ENCODE measurements at regions not wholly inside any gene's neighbourhood (a gene's known extent, or its start where the extent isn't known, plus 50 kb on each side); places are given as distances from the start of the nearest gene placed in this dataset.

DNA sequence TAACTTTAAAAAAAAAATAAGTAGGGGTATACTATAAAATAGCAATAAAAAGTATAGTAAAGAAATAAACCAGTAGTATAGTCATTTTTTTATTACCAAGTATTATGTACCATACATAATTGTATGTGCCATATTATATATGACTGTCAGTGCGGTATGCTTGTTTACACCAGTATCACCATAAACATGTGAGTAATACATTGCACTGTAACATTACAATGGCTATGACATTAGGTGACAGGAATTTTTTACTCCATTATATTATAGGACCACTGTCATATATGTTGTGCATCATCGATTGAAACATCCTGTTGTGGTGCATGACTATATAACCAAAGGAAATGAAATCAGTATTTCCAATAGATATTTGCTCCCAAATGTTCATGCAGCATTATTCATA lies 176.9 kb upstream of the ARHGAP24 start:
- no peak overlapping the region for H3K27ac Mint-ChIP-seq
- H3K9me3 Mint-ChIP-seq, result peaks cover 8% of the 10 kb centered on the region
- H3K27me3 Mint-ChIP-seq, result no peaks in the 10 kb centered on the region
- H3K36me3 Mint-ChIP-seq (ENCODE audit: low read depth), result no peaks in the 10 kb centered on the region
- DNase-seq (no peak), ATAC-seq (no peak)
- no peak overlapping the region for H3K4me3 Mint-ChIP-seq
- no peaks in the 10 kb centered on the region for H3K4me1 Mint-ChIP-seq

GRCh38 chr4:85302193-85302736 lies 172.7 kb upstream of the ARHGAP24 start:
- Mint-ChIP-seq H3K27me3 (no peaks in the 10 kb centered on the region), H3K4me3 (no peak overlapping the region), H3K4me1 (no peaks in the 10 kb centered on the region), H3K36me3 (ENCODE audit: low read depth) (no peaks in the 10 kb centered on the region), H3K27ac (no peak overlapping the region), H3K9me3 (peaks cover 4% of the 10 kb centered on the region)
- no peak for DNase-seq
- ATAC-seq, result no peak

GRCh38 chr4:85302756-85303155 lies 172.2 kb upstream of the ARHGAP24 start:
- peaks cover 4% of the 10 kb centered on the region for H3K9me3 Mint-ChIP-seq
- DNase-seq (no peak), ATAC-seq (no peak)
- no peaks in the 10 kb centered on the region for H3K36me3 Mint-ChIP-seq (ENCODE audit: low read depth)
- no peaks in the 10 kb centered on the region for H3K27me3 Mint-ChIP-seq
- H3K4me1 Mint-ChIP-seq, result no peaks in the 10 kb centered on the region
- H3K4me3 Mint-ChIP-seq, result no peak overlapping the region
- no peak overlapping the region for H3K27ac Mint-ChIP-seq

- Mint-ChIP-seq H3K36me3 (ENCODE audit: low read depth) (no peaks in the 10 kb centered on the region), H3K4me1 (no peaks in the 10 kb centered on the region), H3K9me3 (peaks cover 16% of the 10 kb centered on the region), H3K27ac (no peak overlapping the region), H3K27me3 (no peaks in the 10 kb centered on the region), H3K4me3 (no peak overlapping the region)
- DNase-seq (no peak), ATAC-seq (no peak)
These were observed 156.5 kb upstream of the ARHGAP24 start for GRCh38 chr4:85318415-85318814.

DNA sequence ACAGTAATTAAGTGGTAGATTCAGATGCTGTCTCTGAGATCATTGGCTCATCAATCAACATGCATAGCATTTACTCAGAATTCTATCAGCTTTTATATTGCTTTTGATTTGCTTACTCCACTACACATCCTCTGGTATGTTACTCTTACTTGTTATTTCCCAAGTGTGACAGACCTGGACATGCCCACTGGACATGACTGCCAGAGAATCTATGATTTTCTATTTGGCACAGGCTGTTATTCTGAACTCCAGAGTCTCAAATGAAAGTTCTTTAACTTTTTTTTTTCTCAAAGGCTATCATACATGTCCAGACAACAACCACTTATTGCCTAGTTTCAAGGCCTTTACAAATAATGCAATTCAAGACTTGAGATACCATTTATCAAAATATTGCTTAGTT lies 116.1 kb upstream of the ARHGAP24 start:
- Mint-ChIP-seq H3K4me3 (no peak overlapping the region), H3K4me1 (no peaks in the 10 kb centered on the region), H3K9me3 (no peaks in the 10 kb centered on the region), H3K27me3 (no peaks in the 10 kb centered on the region), H3K27ac (no peak overlapping the region), H3K36me3 (ENCODE audit: low read depth) (no peaks in the 10 kb centered on the region)
- no peak for ATAC-seq
- no peak for DNase-seq

GRCh38 chr4:85362550-85362949 lies 112.4 kb upstream of the ARHGAP24 start:
- ATAC-seq (no peak), DNase-seq (no peak)
- Mint-ChIP-seq H3K4me1 (no peaks in the 10 kb centered on the region), H3K27ac (no peak overlapping the region), H3K27me3 (no peaks in the 10 kb centered on the region), H3K36me3 (ENCODE audit: low read depth) (no peaks in the 10 kb centered on the region), H3K4me3 (no peak overlapping the region), H3K9me3 (no peaks in the 10 kb centered on the region)

- ATAC-seq (no peak), DNase-seq (no peak)
- H3K4me3 Mint-ChIP-seq, result no peak overlapping the region
- H3K36me3 Mint-ChIP-seq (ENCODE audit: low read depth), result no peaks in the 10 kb centered on the region
- no peaks in the 10 kb centered on the region for H3K4me1 Mint-ChIP-seq
- H3K27ac Mint-ChIP-seq, result no peak overlapping the region
- H3K27me3 Mint-ChIP-seq, result no peaks in the 10 kb centered on the region
- no peaks in the 10 kb centered on the region for H3K9me3 Mint-ChIP-seq
These were observed 107.1 kb upstream of the ARHGAP24 start for GRCh38 chr4:85367815-85368214.

- Mint-ChIP-seq H3K9me3 (no peaks in the 10 kb centered on the region), H3K4me3 (no peak overlapping the region), H3K27ac (no peak overlapping the region), H3K27me3 (no peaks in the 10 kb centered on the region), H3K4me1 (no peaks in the 10 kb centered on the region), H3K36me3 (ENCODE audit: low read depth) (no peaks in the 10 kb centered on the region)
- ATAC-seq (no peak), DNase-seq (no peak)
These were observed 106.7 kb upstream of the ARHGAP24 start for GRCh38 chr4:85368240-85368639.

- Mint-ChIP-seq H3K27me3 (no peaks in the 10 kb centered on the region), H3K36me3 (ENCODE audit: low read depth) (no peaks in the 10 kb centered on the region), H3K27ac (no peak overlapping the region), H3K9me3 (no peaks in the 10 kb centered on the region), H3K4me3 (no peak overlapping the region), H3K4me1 (no peaks in the 10 kb centered on the region)
- ATAC-seq, result no peak
- no peak for DNase-seq
These were observed 106.0 kb upstream of the ARHGAP24 start for GRCh38 chr4:85368932-85369331.

- ATAC-seq (no peak), DNase-seq (no peak)
- no peak overlapping the region for H3K27ac Mint-ChIP-seq
- no peaks in the 10 kb centered on the region for H3K36me3 Mint-ChIP-seq (ENCODE audit: low read depth)
- no peak overlapping the region for H3K4me3 Mint-ChIP-seq
- H3K9me3 Mint-ChIP-seq, result no peaks in the 10 kb centered on the region
- H3K27me3 Mint-ChIP-seq, result peaks cover 2% of the 10 kb centered on the region
- no peaks in the 10 kb centered on the region for H3K4me1 Mint-ChIP-seq
These were observed 105.1 kb upstream of the ARHGAP24 start for GRCh38 chr4:85369703-85370380.

GRCh38 chr4:85370400-85371032 lies 104.4 kb upstream of the ARHGAP24 start:
- DNase-seq, result peak; percentile 7

GRCh38 chr4:85372966-85373365 lies 102.0 kb upstream of the ARHGAP24 start:
- no peak overlapping the region for H3K27ac Mint-ChIP-seq
- ATAC-seq (no peak), DNase-seq (no peak)
- no peaks in the 10 kb centered on the region for H3K9me3 Mint-ChIP-seq
- H3K4me3 Mint-ChIP-seq, result no peak overlapping the region
- no peaks in the 10 kb centered on the region for H3K4me1 Mint-ChIP-seq
- H3K27me3 Mint-ChIP-seq, result peaks cover 2% of the 10 kb centered on the region
- H3K36me3 Mint-ChIP-seq (ENCODE audit: low read depth), result no peaks in the 10 kb centered on the region

More at GRCh38 chr4:85370400-85371032, 104.4 kb upstream of the ARHGAP24 start:
- Mint-ChIP-seq H3K36me3 (ENCODE audit: low read depth) (no peaks in the 10 kb centered on the region), H3K27me3 (peaks cover 2% of the 10 kb centered on the region), H3K4me1 (no peaks in the 10 kb centered on the region), H3K27ac (no peak overlapping the region), H3K9me3 (no peaks in the 10 kb centered on the region), H3K4me3 (no peak overlapping the region)
- ATAC-seq, result peak; percentile 40

- ATAC-seq (no peak), DNase-seq (no peak)
- Mint-ChIP-seq H3K4me1 (no peaks in the 10 kb centered on the region), H3K4me3 (no peak overlapping the region), H3K27me3 (peaks cover 2% of the 10 kb centered on the region), H3K9me3 (no peaks in the 10 kb centered on the region), H3K27ac (no peak overlapping the region), H3K36me3 (ENCODE audit: low read depth) (no peaks in the 10 kb centered on the region)
These were observed 98.7 kb upstream of the ARHGAP24 start for GRCh38 chr4:85376285-85376684.

DNA sequence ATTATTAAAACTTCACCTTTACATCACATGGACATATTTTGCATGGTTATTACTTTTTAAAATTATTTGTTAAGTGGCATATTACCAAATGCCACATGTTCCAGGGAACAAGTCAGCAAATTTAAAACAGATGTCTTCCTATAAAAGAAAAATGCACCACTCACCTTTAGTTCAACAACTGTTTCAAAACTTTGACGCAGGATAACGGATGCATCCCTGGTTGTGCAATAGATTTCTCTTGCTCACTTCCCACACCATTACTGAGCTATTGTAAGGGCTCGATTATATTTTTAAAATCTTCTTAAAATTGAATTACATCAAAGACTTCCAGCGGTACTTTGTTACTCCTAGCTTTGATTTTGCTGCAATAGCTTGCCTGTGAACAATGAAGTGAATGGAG lies 93.0 kb upstream of the ARHGAP24 start:
- Mint-ChIP-seq H3K27me3 (no peaks in the 10 kb centered on the region), H3K36me3 (ENCODE audit: low read depth) (no peaks in the 10 kb centered on the region), H3K9me3 (peaks cover 3% of the 10 kb centered on the region), H3K27ac (no peak overlapping the region), H3K4me3 (no peak overlapping the region), H3K4me1 (no peaks in the 10 kb centered on the region)
- ATAC-seq (no peak), DNase-seq (no peak)

DNA sequence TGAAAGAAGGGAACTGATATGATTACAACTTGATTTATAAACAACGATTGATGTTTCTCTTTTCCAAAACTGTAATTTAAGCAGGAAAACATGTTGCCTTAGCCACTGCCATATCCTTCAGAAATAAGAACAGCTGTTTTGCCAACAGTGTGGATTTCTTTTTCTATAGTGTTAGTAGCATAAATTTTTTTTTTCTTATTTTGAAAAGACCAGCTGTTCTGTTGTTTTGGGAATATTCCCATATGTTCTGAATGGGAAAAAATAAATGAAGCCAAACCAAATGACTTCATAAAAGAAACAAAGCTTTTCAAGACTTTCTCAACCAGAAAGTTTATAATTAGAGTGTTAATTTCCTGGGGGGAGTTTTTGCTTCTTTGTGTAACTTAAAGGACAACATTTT lies 83.9 kb upstream of the ARHGAP24 start:
- no peak overlapping the region for H3K4me3 Mint-ChIP-seq
- H3K4me1 Mint-ChIP-seq, result peaks cover 2% of the 10 kb centered on the region
- no peak overlapping the region for H3K27ac Mint-ChIP-seq
- H3K27me3 Mint-ChIP-seq, result no peaks in the 10 kb centered on the region
- no peaks in the 10 kb centered on the region for H3K36me3 Mint-ChIP-seq (ENCODE audit: low read depth)
- H3K9me3 Mint-ChIP-seq, result peaks cover 7% of the 10 kb centered on the region
- no peak for ATAC-seq
- no peak for DNase-seq

Measured in activated naive CD8-positive, alpha-beta T cell treated with anti-CD3 and anti-CD28 coated beads, Interleukin-2, amount 50 U/mL, for 24 hours (primary cell).